MM.1S (cell line): ENCODE measurements at regions not wholly inside any gene's neighbourhood (a gene's known extent, or its start where the extent isn't known, plus 50 kb on each side); places are given as distances from the start of the nearest gene placed in this dataset.

ENCODE experiments used
- CTCF ChIP-seq: fragments of 300-600 bp; sonication (generic); IDR thresholded peaks from 2 replicates; pipeline ENCODE4 v1.5.1; 2016; ENCODE audit warnings: antibody characterized with exemption, low read length, mixed read lengths
- EZH2 ChIP-seq: fragments of 300-600 bp; sonication (generic); optimal IDR thresholded peaks from 2 replicates; pipeline ENCODE3; 2017; ENCODE audit warnings: low read depth, mild to moderate bottlenecking, antibody characterized with exemption, low read length, mixed read lengths

DNA sequence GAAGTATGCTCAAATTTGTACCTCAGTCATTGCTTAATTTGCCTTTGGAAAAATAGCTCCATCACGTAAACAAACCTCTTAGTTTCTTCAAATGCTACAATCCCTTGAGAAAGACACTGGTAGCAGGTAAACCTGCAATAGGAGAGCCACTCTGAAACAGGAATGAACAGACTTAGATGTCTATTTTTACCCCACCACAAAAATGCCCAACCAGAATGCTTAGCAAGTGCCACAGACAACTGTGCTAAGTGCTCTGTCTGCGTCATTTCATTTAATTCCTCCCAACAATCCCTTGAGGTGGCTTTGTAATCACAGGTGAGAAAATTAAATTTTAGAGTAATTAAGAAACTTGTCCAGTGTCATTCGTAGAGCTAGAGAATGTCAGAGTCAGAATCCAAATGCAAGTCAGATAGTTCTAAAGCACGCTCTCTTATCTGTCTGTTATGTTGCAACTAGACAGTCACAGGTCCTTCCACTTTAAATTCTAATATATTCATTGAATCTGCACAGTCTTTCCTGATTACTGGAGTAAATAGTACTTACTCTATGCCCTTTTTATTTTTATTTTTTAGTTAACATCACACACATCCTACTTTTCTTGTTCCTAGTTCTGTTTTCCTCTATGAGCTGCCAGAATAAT lies 89.0 kb upstream of the GRIA4 start:
- TF ChIP-seq CTCF: no peak
- TF ChIP-seq EZH2: no peak
